HepG2 (cell line): ENCODE measurements at regions not wholly inside any gene's neighbourhood (a gene's known extent, or its start where the extent isn't known, plus 50 kb on each side); places are given as distances from the start of the nearest gene placed in this dataset.

Experiments
- ARID4A ChIP-seq: sonication (generic); formaldehyde crosslinking; IDR thresholded peaks from 2 replicates; pipeline ENCODE4 v1.5.0; 2020; ENCODE audit warnings: mild to moderate bottlenecking, missing genetic modification reagents, borderline replicate concordance
- GPN1 ChIP-seq: sonication (generic); formaldehyde crosslinking; IDR thresholded peaks from 2 replicates; pipeline ENCODE4 v1.5.1; 2020; ENCODE audit warnings: missing genetic modification reagents, borderline replicate concordance
- MAFK ChIP-seq, 2 experiments: IDR thresholded peaks in 1 of 2; conservative IDR thresholded peaks in 1 of 2; 2 replicates each; pipeline ENCODE4 v1.6.1; 2011; ENCODE audit warnings: improper control_type of control experiment in 2 of 2, low read length in 2 of 2
- NONO ChIP-seq, 2 experiments: fragments of 450-650 bp in 1 of 2; sonication (generic) in 1 of 2; formaldehyde crosslinking in 1 of 2; IDR thresholded peaks in 1 of 2; conservative IDR thresholded peaks in 1 of 2; 2 replicates each; pipeline versions ENCODE4 v1.6.1 to v1.8.0; 2017 to 2022; ENCODE audit warnings: mild to moderate bottlenecking in 1 of 2, missing genetic modification reagents in 1 of 2, moderate library complexity in 1 of 2
- SCMH1 ChIP-seq: sonication (generic); formaldehyde crosslinking; IDR thresholded peaks from 2 replicates; pipeline ENCODE4 v1.9.0; 2021; ENCODE audit warnings: missing genetic modification reagents, mild to moderate bottlenecking, borderline replicate concordance
- ZBTB2 ChIP-seq: sonication (generic); formaldehyde crosslinking; IDR thresholded peaks from 2 replicates; pipeline ENCODE4 v1.8.0; 2022; ENCODE audit warnings: low read depth, missing genetic modification reagents
- ZNF281 ChIP-seq: sonication (generic); formaldehyde crosslinking; IDR thresholded peaks from 2 replicates; pipeline ENCODE4 v1.4.0; 2020; ENCODE audit warnings: missing genetic modification reagents, borderline replicate concordance
- ZNF318 ChIP-seq: sonication (generic); formaldehyde crosslinking; IDR thresholded peaks from 2 replicates; pipeline ENCODE4 v1.4.0; 2020; ENCODE audit warnings: mild to moderate bottlenecking, missing genetic modification reagents
- ZNF414 ChIP-seq: sonication (generic); formaldehyde crosslinking; IDR thresholded peaks from 2 replicates; pipeline ENCODE4 v1.5.0; 2020; ENCODE audit warnings: missing genetic modification reagents
- ZNF460 ChIP-seq: sonication (generic); formaldehyde crosslinking; IDR thresholded peaks from 2 replicates; pipeline ENCODE4 v1.5.1; 2020; ENCODE audit warnings: missing genetic modification reagents, mild to moderate bottlenecking, borderline replicate concordance
- ZNF563 ChIP-seq: sonication (generic); formaldehyde crosslinking; IDR thresholded peaks from 2 replicates; pipeline ENCODE4 v1.8.0; 2022; ENCODE audit warnings: mild to moderate bottlenecking, moderate library complexity, missing genetic modification reagents

- TF ChIP-seq ZNF414 (CRISPR knock-in tag) = no peak
- no peak for TF ChIP-seq ZNF281 (CRISPR knock-in tag)
- TF ChIP-seq ZBTB2 (CRISPR knock-in tag) = no peak
- TF ChIP-seq MAFK (conservative IDR thresholded peaks at IDR 0.05 in 1 of 2, IDR thresholded peaks at IDR 0.05 in 1 of 2; ENCODE audit: low read length in 2 of 2) = no peak
- TF ChIP-seq SCMH1 = no peak
- no peak for TF ChIP-seq GPN1 (CRISPR knock-in tag)
- TF ChIP-seq ARID4A = no peak
- TF ChIP-seq NONO (IDR thresholded peaks at IDR 0.05) = no peak
- TF ChIP-seq NONO (CRISPR knock-in tag; conservative IDR thresholded peaks at IDR 0.05) = no peak
- no peak for TF ChIP-seq ZNF563 (CRISPR knock-in tag)
- no peak for TF ChIP-seq ZNF318 (CRISPR knock-in tag)
- no peak for TF ChIP-seq ZNF460 (CRISPR knock-in tag)
Observed at GRCh38 chr19:29010276-29010675, 202.7 kb downstream of the UQCRFS1 start (continued).
